ENCODE measurements at regions not wholly inside any gene's neighbourhood (a gene's known extent, or its start where the extent isn't known, plus 50 kb on each side); places are given as distances from the start of the nearest gene placed in this dataset.
A peak's percentile ranks its signal among the peaks of the same experiment; 100 is the strongest.

DNA sequence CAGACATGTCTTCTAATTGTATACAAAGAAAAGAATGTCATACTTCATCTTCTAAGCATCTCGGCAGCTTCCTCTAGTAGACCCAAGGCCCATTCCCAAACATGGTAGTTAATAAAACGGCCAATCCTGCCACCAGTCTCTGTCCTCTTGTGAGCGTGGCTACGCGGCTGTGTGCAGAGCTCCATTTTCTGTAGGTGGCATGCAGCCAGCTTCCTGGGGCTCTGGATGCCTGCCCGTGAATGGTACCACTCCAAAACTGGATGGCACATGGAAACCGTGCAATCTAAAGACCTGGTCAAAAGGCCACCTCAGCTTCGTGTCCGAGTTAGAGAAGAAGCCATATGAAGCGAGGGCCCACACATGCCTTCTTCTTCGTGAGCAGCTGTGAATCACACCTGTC, 110.7 kb downstream of the SIPA1L2 start:
- DNase-seq (ENCODE audit: low read depth): no peak

DNA sequence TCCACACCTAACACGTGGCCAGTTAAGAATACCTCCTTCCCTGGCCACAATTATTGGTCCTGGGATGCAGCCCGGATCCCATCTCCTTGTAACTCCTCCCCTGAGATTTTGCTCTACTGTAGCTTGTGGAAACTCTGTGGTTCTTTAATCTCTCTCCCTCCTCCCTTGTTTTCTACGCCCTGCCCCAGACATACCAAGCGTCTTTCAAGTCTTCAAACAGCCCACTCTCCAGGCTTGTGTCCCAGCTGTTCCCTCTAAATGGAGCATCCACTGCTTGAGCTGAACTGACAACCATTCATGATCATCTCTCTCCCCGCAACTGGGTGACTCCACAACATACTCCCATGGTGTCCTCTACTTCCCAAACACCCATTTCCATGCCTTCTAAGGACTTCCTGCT, 111.6 kb downstream of the SIPA1L2 start:
- DNase-seq (ENCODE audit: low read depth): no peak

DNA sequence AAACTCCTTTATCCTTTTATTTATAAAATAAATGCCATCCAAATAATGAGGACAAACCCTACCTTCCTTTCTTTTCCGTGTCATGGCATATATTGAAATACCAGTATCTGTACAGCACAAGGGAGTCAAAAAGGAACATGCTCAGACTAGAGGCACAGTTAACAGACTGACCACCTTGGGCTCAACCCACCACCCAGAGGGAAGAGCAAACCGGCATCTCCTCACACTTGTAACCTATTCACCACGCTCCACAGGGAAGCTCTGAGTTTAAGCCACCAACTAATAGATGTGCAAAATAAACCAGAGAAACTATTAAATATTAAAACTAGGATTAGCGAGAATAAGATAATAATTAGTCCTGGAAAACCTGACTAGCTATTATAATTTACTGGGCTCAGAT, 112.7 kb downstream of the SIPA1L2 start:
- DNase-seq (ENCODE audit: low read depth): no peak

DNA sequence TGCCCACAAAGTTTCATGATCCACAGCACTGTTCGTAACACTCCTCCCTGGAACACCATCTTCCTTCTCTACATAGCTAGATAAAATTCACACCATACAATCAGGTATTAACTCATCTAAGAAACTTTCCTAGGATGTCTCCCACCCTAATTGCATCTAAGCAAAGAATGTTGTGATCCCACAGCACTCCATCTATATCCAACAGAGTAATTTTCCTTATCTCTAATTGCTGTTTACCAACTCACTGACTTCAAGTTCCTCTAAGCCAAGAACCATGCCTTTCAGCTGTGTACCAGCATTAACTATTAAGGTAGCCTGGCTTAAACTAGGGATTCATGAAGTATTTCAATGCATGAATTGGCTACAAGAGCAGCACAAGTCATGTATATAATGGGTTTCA, 114.2 kb downstream of the SIPA1L2 start:
- DNase-seq (ENCODE audit: low read depth): no peak

DNA sequence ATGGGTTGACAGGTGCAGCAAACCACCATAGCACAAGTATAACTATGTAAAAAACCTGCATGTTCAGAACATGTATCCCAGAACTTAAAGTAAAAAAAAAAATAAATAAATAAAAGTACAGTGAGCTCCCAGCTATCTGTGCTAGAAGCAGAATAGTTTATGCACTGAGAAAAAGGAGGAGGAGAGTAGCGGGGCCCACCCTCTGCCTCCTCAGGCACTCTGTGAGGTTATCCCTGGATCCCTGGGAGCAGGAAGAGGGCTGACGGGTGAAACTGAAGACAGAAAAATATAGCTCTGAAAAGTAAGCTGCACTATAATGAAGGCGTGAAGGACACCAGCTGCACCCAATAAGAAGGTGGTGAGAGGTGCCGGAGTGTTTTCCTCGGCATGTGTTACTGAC, 117.2 kb downstream of the SIPA1L2 start:
- DNase-seq (ENCODE audit: low read depth): no peak

GRCh38 chr1:232511172-232511571, 118.8 kb downstream of the SIPA1L2 start:
- DNase-seq (ENCODE audit: low read depth): no peak

GRCh38 chr1:232510367-232511110, 119.4 kb downstream of the SIPA1L2 start:
- no peak for DNase-seq (ENCODE audit: low read depth)

DNA sequence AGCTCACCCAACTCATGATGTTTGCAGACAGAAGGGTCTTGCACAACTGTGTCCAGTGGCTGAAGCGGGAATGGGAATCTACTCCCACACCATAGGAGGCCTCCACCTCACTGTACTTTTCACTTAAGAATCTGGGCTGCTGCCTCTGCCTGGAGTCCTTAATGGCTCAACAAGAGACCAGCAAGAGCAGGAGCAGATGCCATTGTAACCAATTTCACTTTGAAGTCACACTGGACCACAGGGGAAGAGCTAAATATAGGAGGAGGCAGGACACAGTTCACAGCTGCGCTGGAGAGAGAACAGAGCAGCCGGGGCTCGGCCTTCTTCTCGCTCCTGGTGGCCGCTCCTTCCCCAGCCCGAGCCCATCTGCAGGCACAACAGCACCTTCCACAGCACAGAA, 120.4 kb downstream of the SIPA1L2 start:
- no peak for DNase-seq (ENCODE audit: low read depth)

- no peak for DNase-seq (ENCODE audit: low read depth)
Observed at GRCh38 chr1:232508130-232508701, 121.7 kb downstream of the SIPA1L2 start.

- DNase-seq (ENCODE audit: low read depth): no peak
Observed at GRCh38 chr1:232507571-232507970, 122.4 kb downstream of the SIPA1L2 start.

DNA sequence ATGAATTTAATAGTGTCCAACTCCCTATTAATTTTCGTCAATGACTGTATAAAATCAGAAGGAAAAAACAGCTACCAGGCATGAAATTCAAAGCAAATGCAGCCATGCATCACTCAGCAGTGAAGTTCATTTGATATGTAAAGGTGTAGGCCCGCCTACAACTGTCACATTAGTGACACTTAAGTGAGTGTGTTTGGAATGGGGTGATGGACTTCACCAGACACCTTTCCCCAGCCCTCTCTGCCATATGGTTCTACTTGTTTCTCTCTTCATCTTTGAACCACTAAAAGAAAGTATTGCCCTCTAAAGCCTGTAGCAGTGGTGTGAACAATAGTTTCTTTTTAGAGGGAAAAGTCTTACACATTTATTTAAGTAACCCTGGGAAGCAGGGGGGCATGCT, 124.0 kb downstream of the SIPA1L2 start:
- no peak for DNase-seq (ENCODE audit: low read depth)

- DNase-seq (ENCODE audit: low read depth): peak; percentile 11
Observed at GRCh38 chr1:232504651-232505050, 125.3 kb downstream of the SIPA1L2 start.

DNA sequence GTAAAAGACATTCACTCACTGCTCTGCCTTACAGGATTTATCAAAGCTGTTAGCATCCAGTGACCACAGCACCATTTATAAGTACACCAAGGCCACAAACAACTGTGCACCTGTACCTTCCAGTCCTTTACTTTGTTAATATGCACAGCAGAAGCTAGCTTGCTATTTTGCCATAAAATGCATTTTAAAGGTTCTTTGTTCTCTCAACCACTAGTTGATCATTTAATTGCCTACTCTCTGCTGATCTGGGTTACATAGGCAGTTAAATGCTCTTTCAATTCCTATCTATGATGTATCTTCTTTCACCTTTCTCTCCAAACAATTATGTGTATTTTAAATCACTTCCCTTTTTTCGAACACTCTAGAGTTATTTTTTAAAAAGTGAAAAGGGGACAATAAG, 126.4 kb downstream of the SIPA1L2 start:
- no peak for DNase-seq (ENCODE audit: low read depth)

GRCh38 chr1:232501854-232502253, 128.1 kb downstream of the SIPA1L2 start:
- peak; percentile 40 for DNase-seq (ENCODE audit: low read depth)

- DNase-seq (ENCODE audit: low read depth): no peak
Observed at GRCh38 chr1:232499188-232499587, 130.7 kb downstream of the SIPA1L2 start.

DNA sequence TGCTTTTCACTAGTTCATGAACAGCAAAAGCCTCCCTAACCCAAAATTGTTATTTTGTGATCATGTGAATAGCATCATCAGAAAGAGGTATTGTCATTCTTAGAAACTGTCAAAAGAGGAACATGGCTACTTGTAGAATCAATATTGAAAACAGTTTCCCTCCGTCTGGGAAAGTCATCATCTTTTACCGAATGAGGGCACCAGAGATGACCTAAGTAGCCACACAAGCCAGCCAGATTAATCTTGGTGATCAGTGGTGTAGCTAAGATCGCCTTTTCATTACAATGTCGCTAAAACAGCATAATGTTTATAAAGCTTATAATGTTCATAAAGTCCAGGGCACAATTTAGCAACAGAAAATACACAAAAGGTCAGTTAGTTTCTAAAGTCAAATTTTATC, 136.1 kb downstream of the SIPA1L2 start:
- no peak for DNase-seq (ENCODE audit: low read depth)

- no peak for DNase-seq (ENCODE audit: low read depth)
Observed at GRCh38 chr1:232489256-232489655, 140.7 kb downstream of the SIPA1L2 start.

DNA sequence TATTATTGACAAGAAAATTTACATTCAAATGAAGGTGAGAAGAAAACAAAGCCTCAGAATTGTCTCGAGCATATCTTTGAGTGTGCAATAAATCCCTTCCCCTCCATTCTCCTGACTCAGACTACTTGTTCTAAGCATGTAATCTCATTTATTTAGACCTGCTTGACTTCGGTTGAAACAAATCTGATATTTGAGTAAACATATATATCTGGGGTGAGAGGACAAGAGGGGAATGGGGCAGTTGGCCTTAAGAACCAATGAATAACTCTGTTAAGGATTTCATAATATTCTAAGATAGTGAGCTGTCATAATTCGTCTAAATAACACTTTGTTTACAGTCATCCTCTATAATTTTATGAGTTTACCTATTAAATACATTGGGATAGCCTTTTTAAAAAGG, 142.7 kb downstream of the SIPA1L2 start:
- DNase-seq (ENCODE audit: low read depth): no peak

DNA sequence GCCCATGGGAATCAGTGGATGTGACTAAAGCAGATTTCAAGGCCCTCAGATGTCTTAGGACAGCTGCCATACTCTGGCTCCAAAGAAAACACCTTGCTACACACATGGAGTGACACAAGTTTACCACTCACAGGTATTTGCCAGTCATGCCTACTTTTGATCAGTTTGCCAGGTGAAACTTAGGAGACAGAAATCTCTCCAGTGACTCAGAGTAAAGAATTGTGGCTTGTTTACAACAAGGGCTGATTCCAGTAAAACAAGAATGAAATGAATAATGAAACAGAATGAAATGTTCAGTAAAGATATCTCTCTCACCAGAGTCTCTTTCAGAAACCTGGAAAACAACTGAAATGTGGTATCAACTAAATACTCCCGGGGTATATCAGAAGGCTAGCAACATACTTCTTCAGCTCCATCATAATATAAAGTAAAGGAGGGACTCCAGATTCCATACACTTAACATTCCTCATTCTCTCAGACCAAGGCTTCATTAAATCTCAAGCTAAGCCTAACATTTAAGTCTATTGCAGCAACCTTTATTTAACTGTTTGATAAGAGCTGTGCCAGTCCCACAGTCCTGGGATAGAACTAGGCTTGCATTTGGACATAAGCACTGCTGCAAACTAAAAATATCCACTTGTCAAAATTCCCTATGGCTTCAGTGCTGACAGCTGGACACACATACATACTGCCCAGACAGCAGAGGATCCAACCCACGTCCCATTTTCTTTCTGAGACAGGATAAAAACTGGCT, 143.3 kb downstream of the SIPA1L2 start:
- DNase-seq (ENCODE audit: low read depth): peak; percentile 25

DNA sequence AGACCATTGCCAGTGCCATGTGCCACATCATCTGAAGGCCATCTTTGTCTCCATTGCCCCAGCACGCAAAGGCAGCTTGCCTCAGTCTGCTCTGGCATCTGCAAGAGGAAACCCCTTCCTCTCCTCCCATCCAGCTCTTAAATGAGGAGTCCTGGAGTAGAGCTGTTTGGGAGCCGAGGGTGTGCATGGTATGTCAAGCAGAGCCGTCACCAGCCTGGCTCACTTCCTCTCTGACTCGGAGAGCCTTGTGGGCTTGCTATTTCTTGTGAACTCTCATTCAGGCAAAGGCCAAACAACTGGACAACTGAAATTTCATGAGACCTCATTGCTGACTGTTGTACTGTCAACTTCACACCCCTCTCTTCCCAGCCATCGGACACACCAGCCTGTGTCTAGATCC, 143.9 kb downstream of the SIPA1L2 start:
- peak; percentile 31 for DNase-seq (ENCODE audit: low read depth)

GRCh38 chr1:232484856-232485255, 145.1 kb downstream of the SIPA1L2 start:
- DNase-seq (ENCODE audit: low read depth): no peak

GRCh38 chr1:232483826-232484225, 146.1 kb downstream of the SIPA1L2 start:
- no peak for DNase-seq (ENCODE audit: low read depth)

- peak; percentile 56 for DNase-seq (ENCODE audit: low read depth)
Observed at GRCh38 chr1:232481091-232481490, 148.8 kb downstream of the SIPA1L2 start.
